ENCODE measurements at regions not wholly inside any gene's neighbourhood (a gene's known extent, or its start where the extent isn't known, plus 50 kb on each side); places are given as distances from the start of the nearest gene placed in this dataset.

- no peak for DNase-seq (ENCODE audit: low spot score)
- Mint-ChIP-seq H3K4me1 (ENCODE audit: unreplicated experiment) (no peaks in the 10 kb centered on the region), H3K27ac (ENCODE audit: unreplicated experiment) (no peak overlapping the region), H3K27me3 (ENCODE audit: unreplicated experiment) (no peaks in the 10 kb centered on the region), H3K4me3 (ENCODE audit: unreplicated experiment) (no peak overlapping the region), H3K36me3 (ENCODE audit: low read depth, unreplicated experiment) (no peaks in the 10 kb centered on the region), H3K9me3 (ENCODE audit: unreplicated experiment) (no peaks in the 10 kb centered on the region)
- TF ChIP-seq CTCF (IDR thresholded peaks at IDR 0.05; ENCODE audit: unreplicated experiment): no peak
These were observed 592.3 kb downstream of the FRK start for GRCh38 chr6:115468272-115469005.

- Mint-ChIP-seq H3K4me3 (ENCODE audit: unreplicated experiment) (no peak overlapping the region), H3K4me1 (ENCODE audit: unreplicated experiment) (no peaks in the 10 kb centered on the region), H3K36me3 (ENCODE audit: low read depth, unreplicated experiment) (no peaks in the 10 kb centered on the region), H3K27me3 (ENCODE audit: unreplicated experiment) (no peaks in the 10 kb centered on the region), H3K9me3 (ENCODE audit: unreplicated experiment) (no peaks in the 10 kb centered on the region), H3K27ac (ENCODE audit: unreplicated experiment) (no peak overlapping the region)
- no peak for DNase-seq (ENCODE audit: low spot score)
- TF ChIP-seq CTCF (IDR thresholded peaks at IDR 0.05; ENCODE audit: unreplicated experiment): no peak
These were observed 593.0 kb downstream of the FRK start for GRCh38 chr6:115467726-115468125.

GRCh38 chr6:115460913-115461312 is 599.8 kb downstream of the FRK start:
- Mint-ChIP-seq H3K36me3 (ENCODE audit: low read depth, unreplicated experiment) (no peaks in the 10 kb centered on the region), H3K4me3 (ENCODE audit: unreplicated experiment) (no peak overlapping the region), H3K4me1 (ENCODE audit: unreplicated experiment) (no peaks in the 10 kb centered on the region), H3K27me3 (ENCODE audit: unreplicated experiment) (no peaks in the 10 kb centered on the region), H3K9me3 (ENCODE audit: unreplicated experiment) (no peaks in the 10 kb centered on the region), H3K27ac (ENCODE audit: unreplicated experiment) (no peak overlapping the region)
- DNase-seq (ENCODE audit: low spot score): no peak
- no peak for TF ChIP-seq CTCF (IDR thresholded peaks at IDR 0.05; ENCODE audit: unreplicated experiment)

GRCh38 chr6:115456848-115457247 is 603.8 kb downstream of the FRK start:
- H3K4me3 Mint-ChIP-seq (ENCODE audit: unreplicated experiment): no peak overlapping the region
- H3K36me3 Mint-ChIP-seq (ENCODE audit: low read depth, unreplicated experiment): no peaks in the 10 kb centered on the region
- H3K4me1 Mint-ChIP-seq (ENCODE audit: unreplicated experiment): no peaks in the 10 kb centered on the region
- H3K9me3 Mint-ChIP-seq (ENCODE audit: unreplicated experiment): no peaks in the 10 kb centered on the region
- no peaks in the 10 kb centered on the region for H3K27me3 Mint-ChIP-seq (ENCODE audit: unreplicated experiment)
- TF ChIP-seq CTCF (IDR thresholded peaks at IDR 0.05; ENCODE audit: unreplicated experiment): no peak
- H3K27ac Mint-ChIP-seq (ENCODE audit: unreplicated experiment): no peak overlapping the region
- no peak for DNase-seq (ENCODE audit: low spot score)

GRCh38 chr6:115443825-115444478 is 616.7 kb downstream of the FRK start:
- Mint-ChIP-seq H3K36me3 (ENCODE audit: low read depth, unreplicated experiment) (no peaks in the 10 kb centered on the region), H3K4me3 (ENCODE audit: unreplicated experiment) (no peak overlapping the region), H3K27ac (ENCODE audit: unreplicated experiment) (no peak overlapping the region), H3K27me3 (ENCODE audit: unreplicated experiment) (no peaks in the 10 kb centered on the region), H3K9me3 (ENCODE audit: unreplicated experiment) (no peaks in the 10 kb centered on the region), H3K4me1 (ENCODE audit: unreplicated experiment) (no peaks in the 10 kb centered on the region)
- DNase-seq (ENCODE audit: low spot score): no peak
- TF ChIP-seq CTCF (IDR thresholded peaks at IDR 0.05; ENCODE audit: unreplicated experiment): no peak

Data from endothelial cell (in vitro differentiated cells).